ENCODE measurements at regions not wholly inside any gene's neighbourhood (a gene's known extent, or its start where the extent isn't known, plus 50 kb on each side); places are given as distances from the start of the nearest gene placed in this dataset.
A peak's percentile ranks its signal among the peaks of the same experiment; 100 is the strongest.
"Not testable (repeated sequence)": the region's sequence is repeated elsewhere in the genome, so short reads cannot be mapped to it uniquely, and the experiment has no call there.

DNA sequence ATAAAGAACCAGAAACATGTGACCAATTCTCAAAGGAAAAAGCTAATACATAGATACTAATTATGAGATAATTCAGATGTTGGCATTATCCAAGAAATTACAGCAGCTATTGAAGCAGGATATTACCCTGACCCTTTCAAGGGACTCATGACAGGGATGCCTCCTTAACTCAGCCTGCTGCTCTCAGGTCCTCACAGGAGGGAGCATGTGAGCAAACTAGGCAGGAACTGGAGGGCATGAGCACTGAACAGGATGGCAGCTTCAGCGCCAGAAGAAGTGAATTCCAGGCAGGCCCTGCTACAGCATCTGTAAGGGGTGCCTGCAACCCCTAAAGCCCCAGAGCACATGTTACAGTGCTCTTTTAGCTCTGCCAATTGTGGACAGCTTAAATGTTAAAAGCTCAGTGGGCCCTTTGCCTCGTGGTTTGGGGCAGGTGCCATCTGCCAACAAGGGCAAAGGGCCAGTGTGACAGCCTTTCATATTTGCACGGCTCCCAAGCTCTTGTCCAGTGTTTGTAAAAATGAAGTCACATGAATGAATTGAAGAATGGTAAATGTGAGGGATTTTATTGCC, 464.7 kb upstream of the COX7C start:
- DNase-seq (ENCODE audit: low spot score in 2 of 2) = no peak
- in situ Hi-C loops (cut with MboI; ENCODE audit: low sequenced_read_pairs) = no loop called here
- Histone ChIP-seq H3K9me3 (no peaks in the 10 kb centered on the region), H3K36me3 (replicated peaks) (no peaks in the 10 kb centered on the region), H3K27me3 (ENCODE audit: low read depth) (no peaks in the 10 kb centered on the region; the same call in 1 of the 2 replicates), H3K4me1 (no peaks in the 10 kb centered on the region), H3K4me3 (no peak overlapping the region)

DNA sequence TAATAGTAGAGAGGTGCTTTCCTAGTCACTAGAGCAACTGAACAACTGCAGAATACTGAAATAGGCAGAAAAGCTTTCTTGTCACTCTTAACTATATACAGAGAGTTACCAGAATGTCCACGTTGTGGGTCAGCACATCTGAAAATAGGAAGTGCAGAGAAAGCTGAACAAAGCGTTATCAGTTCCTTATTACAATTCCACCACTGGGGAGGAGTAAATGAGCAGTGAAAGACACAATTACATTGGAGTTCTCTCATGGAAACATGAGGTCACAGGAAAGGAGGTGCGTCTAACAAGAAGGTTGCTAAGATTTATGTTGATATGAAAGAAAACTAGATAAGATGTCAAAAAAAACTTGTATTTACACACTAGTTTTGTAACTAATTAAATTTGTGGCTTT, 461.9 kb upstream of the COX7C start:
- in situ Hi-C loops (cut with MboI; ENCODE audit: low sequenced_read_pairs) = no loop called here
- Histone ChIP-seq H3K4me1 (no peaks in the 10 kb centered on the region), H3K36me3 (replicated peaks) (no peaks in the 10 kb centered on the region), H3K4me3 (no peak overlapping the region), H3K27me3 (ENCODE audit: low read depth) (no peaks in the 10 kb centered on the region; the same call in 1 of the 2 replicates), H3K9me3 (no peaks in the 10 kb centered on the region)
- DNase-seq (ENCODE audit: low spot score in 2 of 2) = no peak

DNA sequence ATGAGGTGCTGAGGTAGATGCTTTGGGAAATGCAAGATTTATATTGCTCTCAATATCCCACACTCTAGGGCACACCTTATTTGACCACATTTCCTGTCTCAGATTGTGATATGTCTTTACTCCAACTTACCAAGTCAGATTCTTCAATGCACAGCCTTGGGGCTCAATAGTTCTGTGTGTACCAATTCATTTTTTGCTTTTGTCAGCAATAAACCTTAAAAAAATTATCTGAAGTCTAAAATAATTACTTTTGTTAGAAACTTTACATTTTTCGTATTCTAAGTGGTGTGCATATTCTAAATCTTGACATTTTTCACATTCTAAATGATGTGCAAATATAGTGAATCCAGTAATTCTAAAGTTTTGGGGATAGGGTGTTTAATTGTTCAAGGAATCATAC, 447.5 kb upstream of the COX7C start:
- H3K9me3 ChIP-seq = no peaks in the 10 kb centered on the region
- DNase-seq (ENCODE audit: low spot score in 2 of 2) = no peak
- in situ Hi-C loops (cut with MboI; ENCODE audit: low sequenced_read_pairs) = no loop called here
- H3K4me1 ChIP-seq = no peaks in the 10 kb centered on the region
- H3K4me3 ChIP-seq = no peak overlapping the region
- H3K27me3 ChIP-seq (ENCODE audit: low read depth) = no peaks in the 10 kb centered on the region
- H3K36me3 ChIP-seq (replicated peaks) = no peaks in the 10 kb centered on the region

DNA sequence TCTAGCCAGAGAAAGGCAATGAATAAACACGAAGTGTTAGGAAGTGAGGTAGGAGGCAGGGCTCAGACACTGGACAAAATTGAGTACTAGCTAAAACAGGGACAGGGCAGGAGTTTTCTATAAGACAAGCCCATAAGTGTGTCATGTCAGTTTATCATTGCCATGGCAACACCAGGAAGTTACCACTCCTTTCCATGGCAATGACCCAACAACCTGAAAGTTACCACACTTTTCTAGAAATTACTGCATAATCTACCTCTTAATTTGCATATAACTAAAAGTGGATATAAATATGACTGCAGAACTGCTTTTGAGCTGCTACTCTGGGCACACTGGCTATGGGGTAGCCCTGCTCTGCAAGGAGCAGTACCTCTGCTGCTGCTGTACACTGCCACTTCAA, 442.5 kb upstream of the COX7C start:
- H3K9me3 ChIP-seq = no peaks in the 10 kb centered on the region
- no peaks in the 10 kb centered on the region for H3K36me3 ChIP-seq (replicated peaks)
- DNase-seq (ENCODE audit: low spot score in 2 of 2) = no peak
- no peak overlapping the region for H3K4me3 ChIP-seq
- no peaks in the 10 kb centered on the region for H3K27me3 ChIP-seq (ENCODE audit: low read depth)
- in situ Hi-C loops (cut with MboI; ENCODE audit: low sequenced_read_pairs) = no loop called here
- no peaks in the 10 kb centered on the region for H3K4me1 ChIP-seq

DNA sequence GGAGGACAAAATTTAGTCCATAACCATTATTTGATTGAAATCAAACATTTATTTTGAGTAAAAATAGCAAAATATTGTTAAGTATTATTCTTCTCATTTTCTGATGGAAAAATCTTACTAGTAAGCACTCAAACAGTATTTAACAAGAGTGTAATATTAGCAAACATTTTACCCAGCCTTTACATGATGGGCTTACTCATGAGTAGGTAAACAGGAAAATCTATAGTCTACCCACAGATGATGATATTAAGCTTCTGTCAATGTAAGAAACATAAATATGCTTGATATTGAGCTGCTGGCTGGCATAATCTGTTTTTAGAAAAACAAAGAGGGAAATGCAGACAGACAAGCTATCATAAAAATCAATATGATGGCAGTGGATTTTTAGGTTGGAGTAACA, 418.5 kb upstream of the COX7C start:
- H3K4me3 ChIP-seq = no peak overlapping the region
- no peaks in the 10 kb centered on the region for H3K36me3 ChIP-seq (replicated peaks)
- no peaks in the 10 kb centered on the region for H3K27me3 ChIP-seq (ENCODE audit: low read depth)
- DNase-seq (ENCODE audit: low spot score in 2 of 2) = no peak
- in situ Hi-C loops (cut with MboI; ENCODE audit: low sequenced_read_pairs) = no loop called here
- no peaks in the 10 kb centered on the region for H3K9me3 ChIP-seq
- H3K4me1 ChIP-seq = no peaks in the 10 kb centered on the region

DNA sequence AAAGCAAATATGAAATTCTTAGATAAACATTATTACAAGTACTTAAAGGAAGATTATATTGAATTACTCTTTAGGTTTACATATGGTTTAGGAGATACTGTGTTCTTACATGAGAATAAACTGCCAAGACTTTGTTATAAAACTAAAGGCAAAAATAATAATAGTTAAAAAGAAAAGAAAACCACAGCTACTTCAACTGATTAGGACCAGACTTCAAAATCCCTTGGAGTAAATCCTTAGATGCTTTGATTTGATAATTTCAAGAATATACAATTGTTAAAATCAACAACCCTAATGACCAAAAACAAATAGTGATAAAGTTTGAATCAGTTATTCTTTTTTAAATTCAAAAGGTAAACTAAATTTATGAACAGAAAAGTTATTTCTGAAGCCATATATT, 389.6 kb upstream of the COX7C start:
- DNase-seq (ENCODE audit: low spot score in 2 of 2) = no peak
- H3K4me3 ChIP-seq = no peak overlapping the region
- H3K36me3 ChIP-seq (replicated peaks) = no peaks in the 10 kb centered on the region
- no peaks in the 10 kb centered on the region for H3K27me3 ChIP-seq (ENCODE audit: low read depth)
- no peaks in the 10 kb centered on the region for H3K4me1 ChIP-seq
- in situ Hi-C loops (cut with MboI; ENCODE audit: low sequenced_read_pairs) = no loop called here
- H3K9me3 ChIP-seq = no peaks in the 10 kb centered on the region

DNA sequence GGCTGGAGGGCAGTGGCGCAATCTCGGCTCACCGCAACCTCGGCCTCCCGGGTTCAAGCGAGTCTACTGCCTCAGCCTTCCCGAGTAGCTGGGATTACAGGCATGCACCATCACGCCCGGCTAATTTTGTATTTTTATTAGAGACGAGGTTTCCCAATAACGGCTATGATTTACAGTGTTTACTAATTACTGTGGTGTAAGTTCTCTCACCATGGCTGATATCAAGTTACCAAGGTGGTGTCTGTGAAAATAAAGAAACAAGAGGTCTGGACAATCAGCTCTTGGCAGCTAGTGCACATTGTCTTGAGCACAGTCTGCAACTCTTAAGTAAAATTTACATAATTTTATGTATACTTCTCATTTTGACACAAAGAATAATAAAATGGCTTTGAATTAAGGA, 385.5 kb upstream of the COX7C start:
- no peak overlapping the region for H3K4me3 ChIP-seq
- in situ Hi-C loops (cut with MboI; ENCODE audit: low sequenced_read_pairs) = no loop called here

DNA sequence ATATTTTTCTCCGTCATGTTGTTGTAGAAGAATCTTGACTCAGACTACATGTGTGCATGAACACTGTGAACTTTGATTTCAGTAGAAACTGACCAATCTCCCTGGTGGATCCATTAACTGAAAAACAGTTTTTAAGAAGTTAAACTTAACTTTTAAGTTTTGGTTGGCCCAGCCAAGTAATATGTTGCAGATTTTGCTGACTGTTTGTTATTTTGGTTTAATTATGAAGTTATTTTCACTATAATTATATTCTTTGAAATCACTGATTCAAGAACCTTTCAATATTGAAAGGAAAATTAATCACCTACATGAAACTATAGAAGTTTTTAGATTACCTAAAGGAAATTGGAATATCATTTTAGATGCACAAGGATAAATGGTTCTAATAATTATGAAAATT, 373.6 kb upstream of the COX7C start:
- no peak for DNase-seq (ENCODE audit: low spot score in 2 of 2)
- in situ Hi-C loops (cut with MboI; ENCODE audit: low sequenced_read_pairs) = no loop called here
- Histone ChIP-seq H3K4me1 (no peaks in the 10 kb centered on the region), H3K27me3 (ENCODE audit: low read depth) (no peaks in the 10 kb centered on the region), H3K9me3 (no peaks in the 10 kb centered on the region), H3K4me3 (no peak overlapping the region), H3K36me3 (replicated peaks) (no peaks in the 10 kb centered on the region)

More for the DNA sequence above, 385.5 kb upstream of the COX7C start:
- DNase-seq (ENCODE audit: low spot score in 2 of 2) = no peak
- H3K9me3 ChIP-seq = no peaks in the 10 kb centered on the region
- no peaks in the 10 kb centered on the region for H3K27me3 ChIP-seq (ENCODE audit: low read depth)
- no peaks in the 10 kb centered on the region for H3K4me1 ChIP-seq
- H3K36me3 ChIP-seq (replicated peaks) = no peaks in the 10 kb centered on the region

DNA sequence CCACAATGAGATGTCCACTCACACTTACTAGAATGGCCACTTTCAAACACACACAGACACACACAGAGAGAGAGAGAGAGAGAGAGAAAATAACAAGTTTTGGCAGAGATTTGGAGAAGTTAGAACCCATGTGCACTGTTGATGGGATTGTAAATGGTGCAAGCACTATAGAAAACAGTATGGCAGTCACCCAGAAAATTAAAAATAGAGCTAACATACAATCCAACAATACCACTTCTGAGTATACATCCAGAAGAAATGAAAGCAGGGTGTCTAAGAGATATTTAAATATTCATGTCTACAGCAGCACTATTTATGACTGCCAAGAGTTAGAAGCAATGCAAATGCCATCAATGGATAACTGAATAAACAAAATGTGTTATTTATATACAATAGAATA, 359.9 kb upstream of the COX7C start:
- no peaks in the 10 kb centered on the region for H3K9me3 ChIP-seq
- no peaks in the 10 kb centered on the region for H3K4me1 ChIP-seq
- no peaks in the 10 kb centered on the region for H3K27me3 ChIP-seq (ENCODE audit: low read depth)
- no peak for DNase-seq (ENCODE audit: low spot score in 2 of 2)
- H3K4me3 ChIP-seq = no peak overlapping the region
- in situ Hi-C loops (cut with MboI; ENCODE audit: low sequenced_read_pairs) = no loop called here
- H3K36me3 ChIP-seq (replicated peaks) = no peaks in the 10 kb centered on the region

DNA sequence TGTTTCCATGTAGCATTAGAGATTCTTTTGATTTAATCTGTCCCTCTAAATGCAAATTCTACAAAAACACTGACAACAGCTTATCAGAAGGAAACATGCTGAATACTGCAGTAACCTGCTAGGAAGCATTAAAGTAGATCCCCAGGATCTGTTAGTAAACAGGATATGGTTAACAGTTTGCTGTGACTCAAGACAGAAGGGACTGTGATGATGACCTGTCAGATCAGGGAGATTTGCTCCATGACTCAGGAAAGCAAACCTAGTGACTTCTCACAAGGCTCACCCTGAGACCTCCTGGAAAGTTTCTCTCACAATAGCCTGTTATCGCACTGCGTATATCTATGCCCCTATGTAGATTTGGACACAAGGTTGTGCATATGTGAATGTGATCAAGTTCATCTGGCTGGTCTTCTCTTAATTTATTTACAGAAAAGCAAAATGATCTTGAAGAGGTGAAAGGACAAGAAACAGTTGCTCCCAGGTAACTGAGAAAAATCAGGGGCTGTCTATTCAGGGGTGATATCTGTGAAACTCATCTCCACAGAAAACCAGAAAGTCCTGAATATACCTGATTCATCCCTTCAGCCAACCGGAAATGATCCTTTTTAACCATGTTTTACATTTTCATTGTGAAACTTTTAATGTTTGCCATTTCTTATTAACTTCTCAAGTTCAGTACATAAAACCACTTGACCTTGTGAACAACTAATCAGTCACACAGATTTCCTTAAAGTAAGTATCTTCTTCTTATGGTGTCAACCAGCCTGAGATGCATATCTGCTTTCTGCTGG, 333.1 kb upstream of the COX7C start:
- in situ Hi-C loops (cut with MboI; ENCODE audit: low sequenced_read_pairs); DNase-seq (ENCODE audit: low spot score in 2 of 2); H3K4me3 ChIP-seq; H3K27me3 ChIP-seq (ENCODE audit: low read depth); H3K9me3 ChIP-seq; H3K36me3 ChIP-seq (replicated peaks); H3K4me1 ChIP-seq: not testable (repeated sequence)

DNA sequence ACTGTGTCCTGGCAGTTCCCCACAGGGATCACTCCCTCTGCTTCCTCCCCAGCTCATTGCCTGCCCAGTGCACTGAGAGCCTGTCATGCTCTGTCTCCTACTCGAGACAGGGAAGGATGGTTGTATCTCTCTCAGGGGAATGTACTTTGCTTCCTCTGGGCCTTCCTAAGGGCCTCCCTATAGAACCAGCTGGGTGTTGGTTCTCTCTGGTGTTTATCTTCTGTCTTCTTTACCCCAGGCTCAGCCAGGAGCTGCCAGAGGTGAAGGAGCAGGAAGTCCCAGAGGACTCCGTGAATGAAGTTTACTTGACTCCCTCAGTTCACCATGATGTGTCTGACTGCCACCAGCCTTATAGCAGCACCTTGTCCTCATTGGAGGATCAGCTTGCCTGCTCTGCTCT, 330.3 kb upstream of the COX7C start:
- H3K36me3 ChIP-seq (replicated peaks); in situ Hi-C loops (cut with MboI; ENCODE audit: low sequenced_read_pairs); DNase-seq (ENCODE audit: low spot score in 2 of 2); H3K27me3 ChIP-seq (ENCODE audit: low read depth); H3K4me3 ChIP-seq; H3K9me3 ChIP-seq; H3K4me1 ChIP-seq: not testable (repeated sequence)

DNA sequence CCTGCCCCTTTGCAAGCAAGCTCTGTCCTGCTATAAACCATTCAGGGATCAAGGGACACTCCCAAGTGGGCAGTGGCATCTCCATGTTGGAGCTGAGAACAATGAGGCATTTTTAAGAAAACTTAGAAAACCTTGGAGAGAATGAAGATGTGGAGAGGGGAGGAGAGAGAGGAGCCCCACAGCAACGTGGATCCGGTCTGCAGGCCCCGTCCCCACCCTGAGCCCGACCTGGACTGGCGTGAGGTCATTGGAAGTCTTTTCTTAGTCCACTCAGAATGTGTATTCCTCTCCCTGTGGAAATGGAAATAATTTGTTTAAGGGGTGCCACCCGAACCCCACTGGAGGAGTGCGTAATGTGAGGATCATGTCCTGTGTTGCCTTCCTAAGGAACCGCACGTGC, 328.0 kb upstream of the COX7C start:
- H3K36me3 ChIP-seq (replicated peaks); H3K4me3 ChIP-seq; H3K4me1 ChIP-seq; H3K9me3 ChIP-seq; H3K27me3 ChIP-seq (ENCODE audit: low read depth); DNase-seq (ENCODE audit: low spot score in 2 of 2); in situ Hi-C loops (cut with MboI; ENCODE audit: low sequenced_read_pairs): not testable (repeated sequence)

DNA sequence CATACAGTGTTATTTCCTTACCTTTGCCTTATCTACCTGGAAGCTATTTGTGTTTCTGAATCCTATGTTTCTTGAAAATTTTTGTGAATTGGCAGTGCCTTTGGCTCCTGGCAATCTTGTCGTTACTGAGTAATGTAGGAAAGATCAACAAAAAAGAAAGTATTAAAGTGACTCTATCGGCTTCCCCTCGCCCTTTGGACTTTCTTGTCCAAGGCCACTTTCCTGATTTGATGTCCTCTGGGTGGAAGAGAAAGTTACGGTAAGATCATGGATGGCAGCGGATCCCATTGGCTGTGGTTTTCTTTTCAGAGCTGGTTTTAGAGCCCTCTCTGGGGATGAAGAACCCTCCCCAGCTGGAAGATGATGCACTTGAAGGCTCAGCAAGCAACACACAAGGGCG, 324.9 kb upstream of the COX7C start:
- H3K4me3 ChIP-seq; H3K4me1 ChIP-seq; H3K9me3 ChIP-seq; DNase-seq (ENCODE audit: low spot score in 2 of 2); in situ Hi-C loops (cut with MboI; ENCODE audit: low sequenced_read_pairs); H3K27me3 ChIP-seq (ENCODE audit: low read depth); H3K36me3 ChIP-seq (replicated peaks): not testable (repeated sequence)

DNA sequence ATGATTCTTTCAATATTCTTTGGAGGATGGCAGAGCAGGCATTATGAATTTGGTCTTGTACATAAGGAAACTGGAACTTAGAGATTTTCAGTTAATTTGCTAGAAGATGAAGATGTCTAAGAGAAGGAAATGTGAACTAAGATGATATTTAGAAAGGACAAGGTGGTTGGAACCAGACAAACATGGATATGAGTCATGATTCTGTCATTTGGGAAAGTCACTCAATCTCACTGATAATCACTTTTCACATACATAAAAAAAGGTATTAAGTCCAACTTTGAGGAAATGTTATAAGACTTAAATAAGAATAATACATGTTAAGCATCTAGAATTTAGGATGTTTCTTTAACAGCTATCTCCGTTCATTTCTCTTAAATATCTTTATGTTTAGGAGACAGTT, 315.1 kb upstream of the COX7C start:
- H3K27me3 ChIP-seq (ENCODE audit: low read depth); H3K9me3 ChIP-seq; DNase-seq (ENCODE audit: low spot score in 2 of 2); H3K4me1 ChIP-seq; H3K36me3 ChIP-seq (replicated peaks); H3K4me3 ChIP-seq; in situ Hi-C loops (cut with MboI; ENCODE audit: low sequenced_read_pairs): not testable (repeated sequence)

DNA sequence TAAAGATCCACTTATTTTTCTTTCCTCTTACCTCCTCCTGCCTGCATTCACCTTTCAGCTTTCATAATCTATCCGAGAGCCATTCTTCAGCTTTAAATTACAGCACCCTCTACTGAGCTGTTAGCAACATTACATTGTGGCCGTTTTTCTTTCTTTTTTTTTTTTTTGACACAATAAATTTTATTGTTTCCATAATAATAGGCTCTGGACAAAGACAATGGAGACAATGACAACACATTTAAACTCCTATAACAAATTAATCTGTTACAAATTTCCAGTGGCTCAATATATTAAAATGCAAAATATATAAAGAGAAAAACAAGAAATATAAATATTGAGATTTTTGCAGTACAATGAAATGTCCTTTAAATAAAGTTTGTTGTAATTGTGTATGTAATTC, 312.7 kb upstream of the COX7C start:
- H3K4me3 ChIP-seq; in situ Hi-C loops (cut with MboI; ENCODE audit: low sequenced_read_pairs): not testable (repeated sequence)

More for the DNA sequence above, 312.7 kb upstream of the COX7C start:
- not testable (repeated sequence) for H3K4me1 ChIP-seq; H3K9me3 ChIP-seq; H3K27me3 ChIP-seq (ENCODE audit: low read depth); H3K36me3 ChIP-seq (replicated peaks)
- DNase-seq (ENCODE audit: low spot score in 2 of 2) = peak in 1 of 2 experiments; percentile 6

All from HAP-1 (cell line).